ENCODE measurements at regions not wholly inside any gene's neighbourhood (a gene's known extent, or its start where the extent isn't known, plus 50 kb on each side); places are given as distances from the start of the nearest gene placed in this dataset.

DNA sequence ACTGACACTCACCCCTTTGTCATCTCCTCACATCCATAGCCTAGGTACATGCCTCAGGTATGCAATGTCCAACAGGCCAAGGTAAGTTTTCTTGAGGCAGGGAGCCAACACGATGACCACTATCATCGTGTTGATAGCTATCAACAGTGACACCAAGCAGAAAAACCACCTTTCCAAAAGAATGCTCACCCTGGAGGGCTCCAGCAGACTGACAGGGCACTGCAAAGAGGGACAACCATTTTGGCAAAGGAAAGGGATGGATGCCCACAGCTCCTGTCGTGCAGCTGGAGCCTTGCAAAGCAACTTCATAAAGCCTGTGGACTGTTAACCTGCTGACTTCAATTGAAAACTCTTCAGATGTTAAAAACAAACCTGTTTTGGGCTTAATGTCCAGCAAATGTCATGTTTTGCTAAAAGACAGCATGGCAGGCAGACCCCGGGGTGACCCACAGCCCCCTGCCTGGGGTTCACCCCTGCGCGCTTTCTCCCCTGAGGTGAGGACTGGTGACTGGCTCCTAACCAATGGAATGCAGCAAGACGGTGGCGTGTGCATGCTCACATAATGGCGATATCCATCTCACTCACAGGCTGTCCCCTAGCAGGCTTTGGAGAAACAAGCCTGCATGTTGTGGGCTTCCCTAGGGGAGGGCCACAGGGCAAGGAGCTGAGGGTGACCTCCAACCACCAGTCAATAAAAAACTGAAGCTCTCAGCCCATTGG lies 293.8 kb downstream of the TCERG1L start:
- 82 to 88% (median 88%) methylated on average over 9 of the region's 9 CpGs for WGBS, 3 donors
- intact Hi-C loops (cut with DNase I), result no loop called here

DNA sequence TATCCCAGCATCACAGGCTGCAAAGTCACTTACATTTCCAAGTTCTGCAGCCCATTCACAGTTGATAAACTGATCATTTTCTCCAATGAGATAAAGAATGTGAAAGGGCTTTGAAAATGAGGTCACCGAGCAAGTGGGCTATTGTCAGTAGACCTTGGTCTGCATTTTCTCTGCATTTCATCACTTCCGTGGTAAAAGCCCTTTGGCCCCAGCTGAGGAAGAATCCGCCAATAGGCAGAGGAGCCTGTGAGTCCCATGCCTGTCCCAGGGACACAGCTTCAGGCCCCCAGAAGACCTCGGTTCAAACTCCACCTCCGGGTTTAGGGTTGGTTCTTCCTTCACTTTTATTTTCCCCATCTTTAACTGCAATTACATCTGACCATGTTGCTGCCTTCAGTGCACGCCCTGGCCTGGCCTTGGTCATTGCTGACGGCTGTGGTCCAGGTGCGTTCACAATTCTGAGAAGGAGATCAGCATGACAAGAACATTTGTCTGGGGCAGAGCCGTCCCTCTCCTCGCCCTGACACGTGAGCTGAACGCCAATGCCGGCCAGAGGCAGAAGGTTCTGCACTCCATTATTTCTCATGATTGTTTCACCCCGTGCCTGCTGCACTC lies 292.5 kb downstream of the TCERG1L start:
- WGBS, 3 donors, result 69 to 78% (median 74%) methylated on average over 14 of the region's 14 CpGs
- intact Hi-C loops (cut with DNase I), result no loop called here
- Histone ChIP-seq H3K4me3 (no peak overlapping the region), H3K27me3 (no peaks in the 10 kb centered on the region), H3K9me3 (no peaks in the 10 kb centered on the region), H3K36me3 (no peaks in the 10 kb centered on the region), H3K27ac (no peak overlapping the region), H3K4me1 (ENCODE audit: insufficient read depth) (no peaks in the 10 kb centered on the region)
- TF ChIP-seq, protein P1, sequence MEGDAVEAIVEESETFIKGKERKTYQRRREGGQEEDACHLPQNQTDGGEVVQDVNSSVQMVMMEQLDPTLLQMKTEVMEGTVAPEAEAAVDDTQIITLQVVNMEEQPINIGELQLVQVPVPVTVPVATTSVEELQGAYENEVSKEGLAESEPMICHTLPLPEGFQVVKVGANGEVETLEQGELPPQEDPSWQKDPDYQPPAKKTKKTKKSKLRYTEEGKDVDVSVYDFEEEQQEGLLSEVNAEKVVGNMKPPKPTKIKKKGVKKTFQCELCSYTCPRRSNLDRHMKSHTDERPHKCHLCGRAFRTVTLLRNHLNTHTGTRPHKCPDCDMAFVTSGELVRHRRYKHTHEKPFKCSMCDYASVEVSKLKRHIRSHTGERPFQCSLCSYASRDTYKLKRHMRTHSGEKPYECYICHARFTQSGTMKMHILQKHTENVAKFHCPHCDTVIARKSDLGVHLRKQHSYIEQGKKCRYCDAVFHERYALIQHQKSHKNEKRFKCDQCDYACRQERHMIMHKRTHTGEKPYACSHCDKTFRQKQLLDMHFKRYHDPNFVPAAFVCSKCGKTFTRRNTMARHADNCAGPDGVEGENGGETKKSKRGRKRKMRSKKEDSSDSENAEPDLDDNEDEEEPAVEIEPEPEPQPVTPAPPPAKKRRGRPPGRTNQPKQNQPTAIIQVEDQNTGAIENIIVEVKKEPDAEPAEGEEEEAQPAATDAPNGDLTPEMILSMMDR (IDR thresholded peaks at IDR 0.05), result no peak
- TF ChIP-seq EP300 (IDR thresholded peaks at IDR 0.05), result no peak
- DNase-seq, result no peak

More for the DNA sequence above, 293.8 kb downstream of the TCERG1L start:
- Histone ChIP-seq H3K4me3 (no peak overlapping the region), H3K27ac (no peak overlapping the region), H3K4me1 (ENCODE audit: insufficient read depth) (no peaks in the 10 kb centered on the region), H3K36me3 (no peaks in the 10 kb centered on the region), H3K27me3 (no peaks in the 10 kb centered on the region), H3K9me3 (no peaks in the 10 kb centered on the region)
- TF ChIP-seq, protein P1 (IDR thresholded peaks at IDR 0.05), result no peak
- TF ChIP-seq EP300 (IDR thresholded peaks at IDR 0.05), result no peak
- TF ChIP-seq POLR2A (IDR thresholded peaks at IDR 0.05), result no peak
- no peak for DNase-seq

DNA sequence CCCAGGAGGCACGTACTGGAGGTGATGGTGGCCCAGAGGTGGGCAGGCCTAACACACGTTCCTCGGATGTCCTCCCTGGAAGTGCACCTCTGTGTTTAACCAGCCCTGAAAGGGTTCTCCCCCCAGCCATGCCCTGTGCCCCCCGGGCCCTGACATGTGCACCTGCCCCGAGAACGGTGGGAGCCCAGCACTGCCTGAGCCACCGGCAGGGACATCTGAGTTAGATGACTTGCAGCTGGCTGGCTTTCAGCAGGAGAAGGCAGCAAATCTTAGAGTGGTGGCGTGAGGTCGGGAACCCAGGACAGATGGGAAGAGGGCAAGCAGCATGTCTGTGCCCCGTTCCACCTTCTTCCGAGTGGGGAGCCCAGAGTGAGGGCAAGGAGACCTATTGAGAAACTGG lies 291.8 kb downstream of the TCERG1L start:
- Histone ChIP-seq H3K4me1 (ENCODE audit: insufficient read depth) (no peaks in the 10 kb centered on the region), H3K4me3 (no peak overlapping the region), H3K27me3 (no peaks in the 10 kb centered on the region), H3K36me3 (no peaks in the 10 kb centered on the region), H3K9me3 (no peaks in the 10 kb centered on the region), H3K27ac (no peak overlapping the region)
- TF ChIP-seq EP300 (IDR thresholded peaks at IDR 0.05) (no peak), POLR2A (IDR thresholded peaks at IDR 0.05) (no peak)
- TF ChIP-seq, protein P1 (IDR thresholded peaks at IDR 0.05), result no peak
- WGBS, 3 donors, result 63 to 75% (median 65%) methylated on average over 11 of the region's 11 CpGs
- intact Hi-C loops (cut with DNase I), result no loop called here
- DNase-seq, result no peak

DNA sequence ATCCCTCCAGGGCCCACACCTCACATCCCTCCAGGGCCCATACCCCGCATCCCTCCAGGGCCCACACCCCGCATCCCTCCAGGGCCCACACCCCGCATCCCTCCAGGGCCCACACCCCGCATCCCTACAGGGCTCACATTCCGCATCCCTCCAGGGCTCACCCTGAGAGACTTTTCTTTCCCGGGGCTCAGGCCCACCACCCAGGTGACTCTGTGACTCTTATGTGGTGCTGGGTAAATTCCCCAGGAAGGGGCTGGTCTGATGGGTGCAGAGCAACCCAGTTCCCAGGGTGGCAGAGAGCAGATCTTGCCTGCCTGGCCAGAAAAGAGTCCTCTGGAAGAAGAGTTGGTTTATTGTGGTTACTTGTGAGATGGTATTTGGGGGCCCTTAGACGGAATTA lies 290.7 kb downstream of the TCERG1L start:
- no peaks in the 10 kb centered on the region for H3K36me3 ChIP-seq
- H3K4me1 ChIP-seq (ENCODE audit: insufficient read depth), result no peaks in the 10 kb centered on the region
- H3K27me3 ChIP-seq, result no peaks in the 10 kb centered on the region
- no peak overlapping the region for H3K4me3 ChIP-seq
- H3K9me3 ChIP-seq, result no peaks in the 10 kb centered on the region
- intact Hi-C loops (cut with DNase I), result no loop called here
- DNase-seq, result no peak
- 88 to 92% (median 89%) methylated on average over 5 to 7 of the region's 7 CpGs for WGBS, 3 donors
- no peak overlapping the region for H3K27ac ChIP-seq
- TF ChIP-seq, protein P1 (IDR thresholded peaks at IDR 0.05), result no peak
- TF ChIP-seq POLR2A (IDR thresholded peaks at IDR 0.05) (no peak), EP300 (IDR thresholded peaks at IDR 0.05) (no peak)

Measured in ovary (tissue), 7 donors.